Smooth muscle cell (in vitro differentiated cells): ENCODE measurements at regions not wholly inside any gene's neighbourhood (a gene's known extent, or its start where the extent isn't known, plus 50 kb on each side); places are given as distances from the start of the nearest gene placed in this dataset.
"Not testable (repeated sequence)": the region's sequence is repeated elsewhere in the genome, so short reads cannot be mapped to it uniquely, and the experiment has no call there.

Source experiments
- DNase-seq: peaks from one replicate; lab custom pipeline; 2025; ENCODE audit not compliant: unreplicated experiment; lab: John Stamatoyannopoulos, UW
- H2AFZ ChIP-seq: fragments of 200-600 bp; sonication (generic); 2 replicates; pipeline ENCODE4 v1.6.0; 2016; ENCODE audit warnings: antibody characterized with exemption, low read depth, mild to moderate bottlenecking
- H3F3A ChIP-seq: fragments of 200-600 bp; sonication (generic); 2 replicates; pipeline ENCODE4 v1.6.0; 2017; ENCODE audit warnings: antibody characterized with exemption, low read depth
- H3K27ac ChIP-seq: fragments of 200-600 bp; sonication (generic); 2 replicates; pipeline ENCODE4 v1.5.1; 2016; ENCODE audit warnings: low read depth, mild to moderate bottlenecking
- H3K27me3 ChIP-seq: fragments of 200-600 bp; sonication (generic); 2 replicates; pipeline ENCODE4 v1.6.1; 2016; ENCODE audit warnings: low read depth, mild to moderate bottlenecking
- H3K36me3 ChIP-seq: fragments of 200-600 bp; sonication (generic); 2 replicates; pipeline ENCODE4 v1.5.1; 2016; ENCODE audit warnings: low read depth
- H3K4me1 ChIP-seq: fragments of 200-600 bp; sonication (generic); 2 replicates; pipeline ENCODE4 v1.5.1; 2016; ENCODE audit warnings: low read depth
- H3K4me2 ChIP-seq: fragments of 200-600 bp; sonication (generic); 2 replicates; pipeline ENCODE4 v1.6.0; 2016; ENCODE audit warnings: mild to moderate bottlenecking
- H3K4me3 ChIP-seq: fragments of 200-600 bp; sonication (generic); 2 replicates; pipeline ENCODE4 v1.5.1; 2016; ENCODE audit warnings: mild to moderate bottlenecking
- H3K79me2 ChIP-seq: fragments of 200-600 bp; sonication (generic); 2 replicates; pipeline ENCODE4 v1.6.0; 2016; ENCODE audit warnings: low read depth, mild to moderate bottlenecking
- H3K9ac ChIP-seq: fragments of 200-600 bp; sonication (generic); 2 replicates; pipeline ENCODE4 v1.6.0; 2016; ENCODE audit warnings: low read depth
- H3K9me3 ChIP-seq: fragments of 200-600 bp; sonication (generic); replicated peaks from 2 replicates; pipeline ENCODE4 v1.5.1; 2016; ENCODE audit warnings: low read depth
- H4K20me1 ChIP-seq: fragments of 200-600 bp; sonication (generic); 2 replicates; pipeline ENCODE4 v1.6.0; 2016; ENCODE audit warnings: low read depth
- CTCF ChIP-seq: fragments of 200-600 bp; sonication (generic); IDR thresholded peaks from 2 replicates; pipeline ENCODE4 v1.5.1; 2017; ENCODE audit warnings: borderline replicate concordance, mild to moderate bottlenecking, antibody characterized with exemption; ENCODE audit not compliant: insufficient read depth, poor library complexity, severe bottlenecking
- WGBS: methylation state at CpG from one replicate; pipeline ENCODE4 v1.1.7; 2016; ENCODE audit warnings: low lambda C conversion rate; 5-methylcytosine and 5-hydroxymethylcytosine counted together

DNA sequence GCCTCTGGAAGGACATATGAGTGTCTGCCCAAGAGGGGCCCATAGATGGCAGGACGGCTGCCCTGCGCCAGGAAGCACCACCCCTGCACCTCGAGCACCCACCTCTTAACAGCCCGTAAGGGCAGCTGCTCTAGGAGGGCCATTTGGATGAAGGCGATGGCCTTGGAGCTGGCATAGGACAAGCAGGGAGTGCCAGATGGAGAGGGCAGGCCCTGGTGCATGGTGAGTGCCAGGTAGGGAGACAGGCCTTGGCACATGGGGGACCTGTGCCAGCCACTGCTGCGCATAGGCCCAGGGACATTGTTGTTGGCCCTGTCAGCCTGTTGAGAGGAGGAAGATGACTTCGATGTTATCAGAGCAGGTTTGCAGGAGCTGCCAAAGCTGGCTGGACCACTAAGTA, 134.2 kb downstream of the SLC25A46 start:
- WGBS: 94% methylated on average over 7 of the region's 7 CpGs
- Histone ChIP-seq H3F3A (no peaks in the 10 kb centered on the region), H3K9ac (no peak overlapping the region), H3K4me1 (no peaks in the 10 kb centered on the region), H3K27ac (no peak overlapping the region), H3K4me2 (no peak overlapping the region), H3K9me3 (no peaks in the 10 kb centered on the region), H3K79me2 (no peaks in the 10 kb centered on the region), H3K36me3 (no peaks in the 10 kb centered on the region), H3K27me3 (no peaks in the 10 kb centered on the region), H4K20me1 (no peaks in the 10 kb centered on the region), H2AFZ (no peak overlapping the region), H3K4me3 (no peak overlapping the region)
- no peak for DNase-seq
- TF ChIP-seq CTCF: no peak

DNA sequence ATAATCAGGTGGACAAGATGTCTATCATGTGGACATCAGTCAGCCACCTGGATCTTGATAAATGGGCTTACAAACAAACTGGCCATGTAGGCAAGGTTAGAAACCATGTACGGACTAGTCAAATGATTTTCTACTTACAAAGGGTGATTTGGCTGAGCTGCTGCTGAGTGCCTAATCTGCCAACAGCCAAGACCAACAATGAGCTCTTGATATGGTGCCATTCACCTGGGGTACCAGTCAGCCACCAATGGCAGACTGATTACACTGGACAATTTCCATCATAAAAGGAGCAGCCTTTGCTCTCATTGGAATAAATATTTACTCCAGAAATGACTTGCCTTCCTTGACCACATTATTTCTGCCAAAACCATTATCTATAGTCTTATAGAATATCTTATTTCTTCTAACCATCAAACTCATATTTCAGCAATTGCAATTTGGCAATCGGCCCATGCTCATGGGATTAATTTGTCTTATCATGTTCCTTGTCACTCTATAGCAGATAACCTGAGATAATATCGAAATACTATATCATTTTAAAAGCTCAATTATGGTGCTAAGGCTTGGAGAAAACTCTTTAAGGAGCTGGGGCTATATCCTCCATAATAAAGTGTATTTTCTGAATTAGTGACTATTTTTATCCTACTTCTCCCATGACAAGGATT, 135.1 kb downstream of the SLC25A46 start:
- Histone ChIP-seq H3K4me3 (no peak overlapping the region), H3K27me3 (no peaks in the 10 kb centered on the region), H4K20me1 (no peaks in the 10 kb centered on the region), H3K79me2 (no peaks in the 10 kb centered on the region), H3K4me1 (no peaks in the 10 kb centered on the region), H3K4me2 (no peak overlapping the region), H3K9ac (no peak overlapping the region), H3K27ac (no peak overlapping the region), H2AFZ (no peak overlapping the region), H3F3A (no peaks in the 10 kb centered on the region), H3K36me3 (no peaks in the 10 kb centered on the region), H3K9me3 (no peaks in the 10 kb centered on the region)
- 40% methylated on average over 3 of the region's 3 CpGs for WGBS
- DNase-seq: no peak
- no peak for TF ChIP-seq CTCF

DNA sequence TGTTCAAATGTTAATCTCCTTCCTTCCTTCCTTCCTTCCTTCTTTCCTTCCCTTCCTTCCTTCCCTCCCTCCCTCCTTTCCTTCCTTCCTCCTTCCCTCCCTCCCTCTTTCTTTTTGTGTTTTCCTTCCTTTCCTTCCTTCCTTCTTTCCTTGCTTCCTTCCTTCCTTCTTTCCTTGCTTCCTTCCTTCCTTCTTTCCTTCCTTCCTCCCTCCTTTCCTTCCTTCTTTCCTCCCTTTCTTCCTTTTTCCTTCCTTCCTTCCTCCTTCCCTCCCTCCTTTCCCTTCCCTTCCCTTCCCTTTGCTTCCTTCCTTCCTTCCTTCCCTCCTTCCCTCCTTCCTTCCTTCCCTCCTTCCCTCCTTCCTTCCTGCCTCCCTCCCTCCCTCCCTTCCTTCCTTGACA, 136.3 kb downstream of the SLC25A46 start:
- H3K27ac ChIP-seq, DNase-seq, H3K9me3 ChIP-seq, H4K20me1 ChIP-seq, H3K4me1 ChIP-seq, H3K36me3 ChIP-seq, H3K4me2 ChIP-seq, H3K27me3 ChIP-seq, H3F3A ChIP-seq, H3K79me2 ChIP-seq, H3K4me3 ChIP-seq, H2AFZ ChIP-seq, H3K9ac ChIP-seq: not testable (repeated sequence)

GRCh38 chr5:110878115-110878514, 139.3 kb downstream of the SLC25A46 start:
- Histone ChIP-seq H4K20me1 (no peaks in the 10 kb centered on the region), H3K36me3 (no peaks in the 10 kb centered on the region), H2AFZ (no peak overlapping the region), H3K79me2 (no peaks in the 10 kb centered on the region), H3K4me2 (no peak overlapping the region), H3K4me1 (no peaks in the 10 kb centered on the region), H3K9me3 (no peaks in the 10 kb centered on the region), H3K27me3 (no peaks in the 10 kb centered on the region), H3F3A (no peaks in the 10 kb centered on the region), H3K27ac (no peak overlapping the region), H3K4me3 (no peak overlapping the region), H3K9ac (no peak overlapping the region)
- no peak for TF ChIP-seq CTCF
- DNase-seq: no peak
